CD14-positive monocyte (primary cell): ENCODE measurements at regions not wholly inside any gene's neighbourhood (a gene's known extent, or its start where the extent isn't known, plus 50 kb on each side); places are given as distances from the start of the nearest gene placed in this dataset.

Source experiments
- DNase-seq, 3 donors: peaks; one replicate each; pipeline ENCODE4 v3.0.0-alpha.2; 2011 to 2022
- H2AFZ ChIP-seq: 2 replicates; pipeline ENCODE4 v1.6.0; 2012; ENCODE audit warnings: mild to moderate bottlenecking, low read depth, low read length, inconsistent platforms; ENCODE audit not compliant: insufficient read depth, poor library complexity, severe bottlenecking
- H3K27ac ChIP-seq, 2 donors: 1 replicate in 1 of 2; 2 replicates in 1 of 2; pipeline ENCODE4 v1.5.1; 2012 to 2013; ENCODE audit warnings: low read length in 2 of 2, control low read depth in 1 of 2, inconsistent platforms in 1 of 2, low read depth in 1 of 2, mild to moderate bottlenecking in 1 of 2
- H3K27me3 ChIP-seq, 2 donors: one replicate each; pipeline versions ENCODE4 v1.6.0 to v1.6.1; 2011 to 2013; ENCODE audit warnings: low read length in 2 of 2; ENCODE audit not compliant: control insufficient read depth in 2 of 2, insufficient read depth in 2 of 2
- H3K36me3 ChIP-seq, 2 donors: replicated peaks in 1 of 2; 1 replicate in 1 of 2; 2 replicates in 1 of 2; pipeline versions ENCODE4 v1.5.1 to v1.6.1; 2012 to 2013; ENCODE audit warnings: low read length in 2 of 2, control low read depth in 1 of 2, inconsistent platforms in 1 of 2, mild to moderate bottlenecking in 1 of 2; ENCODE audit not compliant: insufficient read depth in 2 of 2, control insufficient read depth in 1 of 2
- H3K4me1 ChIP-seq, 2 donors: 1 replicate in 1 of 2; 2 replicates in 1 of 2; pipeline versions ENCODE4 v1.5.1 to v1.6.1; 2012 to 2013; ENCODE audit warnings: low read length in 2 of 2, control low read depth in 1 of 2, inconsistent platforms in 1 of 2, mild to moderate bottlenecking in 1 of 2, moderate library complexity in 1 of 2; ENCODE audit not compliant: insufficient read depth in 2 of 2, control insufficient read depth in 1 of 2
- H3K4me2 ChIP-seq: replicated peaks from 2 replicates; pipeline ENCODE3; 2012; ENCODE audit warnings: low read length, moderate library complexity, mild to moderate bottlenecking; ENCODE audit not compliant: poor library complexity, severe bottlenecking; ENCODE audit errors: extremely low read depth
- H3K4me3 ChIP-seq, 3 experiments: fragments of 200-600 bp in 1 of 3; sonication (generic) in 1 of 3; replicated peaks in 1 of 3; 1 replicate in 2 of 3; 2 replicates in 1 of 3; pipeline ENCODE4 v1.5.1; 2011 to 2013; ENCODE audit warnings: low read length in 3 of 3, mild to moderate bottlenecking in 3 of 3, control low read depth in 2 of 3, low read depth in 2 of 3, inconsistent platforms in 1 of 3, moderate library complexity in 1 of 3
- H3K79me2 ChIP-seq: 2 replicates; pipeline ENCODE4 v1.6.0; 2012; ENCODE audit warnings: mild to moderate bottlenecking, control low read depth, inconsistent platforms, low read length, moderate library complexity; ENCODE audit not compliant: insufficient read depth
- H3K9ac ChIP-seq: 2 replicates; pipeline ENCODE4 v1.6.0; 2017; ENCODE audit warnings: low read length, mild to moderate bottlenecking; ENCODE audit not compliant: insufficient read depth, poor library complexity, severe bottlenecking
- H3K9me3 ChIP-seq, 2 donors: replicated peaks in 1 of 2; 1 replicate in 1 of 2; 2 replicates in 1 of 2; pipeline versions ENCODE4 v1.5.1 to v1.6.1; 2012 to 2013; ENCODE audit warnings: low read length in 2 of 2, control low read depth in 1 of 2; ENCODE audit not compliant: control insufficient read depth in 1 of 2, insufficient read depth in 1 of 2
- H4K20me1 ChIP-seq: 2 replicates; pipeline ENCODE4 v1.6.0; 2012; ENCODE audit warnings: mild to moderate bottlenecking, low read length, control low read depth, moderate library complexity; ENCODE audit not compliant: insufficient read depth
- H3K27ac Mint-ChIP-seq, 7 donors: one replicate each; pipeline ENCODE4 v1.8.0; 2020; ENCODE audit warnings: mild to moderate bottlenecking in 7 of 7, mixed read lengths in 7 of 7, moderate library complexity in 6 of 7, inconsistent platforms in 2 of 7
- H3K27me3 Mint-ChIP-seq, 3 donors: one replicate each; pipeline ENCODE4 v1.8.0; 2021 to 2022; ENCODE audit warnings: low read depth in 3 of 3, mild to moderate bottlenecking in 3 of 3, mixed read lengths in 3 of 3, moderate library complexity in 3 of 3, inconsistent platforms in 1 of 3
- H3K36me3 Mint-ChIP-seq, 2 donors: one replicate each; pipeline ENCODE4 v1.8.0; 2020; ENCODE audit warnings: mixed read lengths in 2 of 2, inconsistent platforms in 1 of 2, mild to moderate bottlenecking in 1 of 2
- H3K4me1 Mint-ChIP-seq: one replicate; pipeline ENCODE4 v1.8.0; 2020; ENCODE audit warnings: mild to moderate bottlenecking, mixed read lengths
- H3K4me3 Mint-ChIP-seq, 2 donors: one replicate each; pipeline ENCODE4 v1.8.0; 2020; ENCODE audit warnings: mild to moderate bottlenecking in 2 of 2, mixed read lengths in 2 of 2, moderate library complexity in 1 of 2
- H3K9me3 Mint-ChIP-seq, 7 donors: one replicate each; pipeline ENCODE4 v1.8.0; 2020 to 2022; ENCODE audit warnings: mixed read lengths in 7 of 7, mild to moderate bottlenecking in 6 of 7, moderate library complexity in 6 of 7, inconsistent platforms in 2 of 7
- WGBS: methylation state at CpG from one replicate; pipeline ENCODE4 v1.1.5; 2013; ENCODE audit warnings: missing lambda C conversion rate; ENCODE audit not compliant: insufficient coverage; 5-methylcytosine and 5-hydroxymethylcytosine counted together
- intact Hi-C, 2 donors: fragments of 100-400 bp; cut with micrococcal nuclease; formaldehyde crosslinking; loops; one replicate each; pipeline versions ENCODE4 v1.15.0 to v1.15.1; 2023
- TF ChIP-seq, protein P1 (sequence below): fragments of 200-600 bp; IDR thresholded peaks from one replicate; pipeline ENCODE4 v1.8.0; 2022; ENCODE audit warnings: antibody characterized with exemption, mild to moderate bottlenecking

- no peak overlapping the region for H3K4me2 ChIP-seq
- Mint-ChIP-seq H3K4me3 (no peak overlapping the region), H3K27ac (no peak overlapping the region), H3K27me3 (peaks cover 0 to 9% (median 8%) of the 10 kb centered on the region in 3 donors), H3K4me1 (no peaks in the 10 kb centered on the region), H3K36me3 (no peaks in the 10 kb centered on the region), H3K9me3 (peaks cover 0 to 7% (median 0%) of the 10 kb centered on the region in 7 donors)
- no peak overlapping the region for H3K4me3 ChIP-seq
- H3K36me3 ChIP-seq, result no peaks in the 10 kb centered on the region
- intact Hi-C loops, result no loop called here
- H3K9me3 ChIP-seq, result no peaks in the 10 kb centered on the region
- no peak overlapping the region for H3K27ac ChIP-seq
- TF ChIP-seq, protein P1, sequence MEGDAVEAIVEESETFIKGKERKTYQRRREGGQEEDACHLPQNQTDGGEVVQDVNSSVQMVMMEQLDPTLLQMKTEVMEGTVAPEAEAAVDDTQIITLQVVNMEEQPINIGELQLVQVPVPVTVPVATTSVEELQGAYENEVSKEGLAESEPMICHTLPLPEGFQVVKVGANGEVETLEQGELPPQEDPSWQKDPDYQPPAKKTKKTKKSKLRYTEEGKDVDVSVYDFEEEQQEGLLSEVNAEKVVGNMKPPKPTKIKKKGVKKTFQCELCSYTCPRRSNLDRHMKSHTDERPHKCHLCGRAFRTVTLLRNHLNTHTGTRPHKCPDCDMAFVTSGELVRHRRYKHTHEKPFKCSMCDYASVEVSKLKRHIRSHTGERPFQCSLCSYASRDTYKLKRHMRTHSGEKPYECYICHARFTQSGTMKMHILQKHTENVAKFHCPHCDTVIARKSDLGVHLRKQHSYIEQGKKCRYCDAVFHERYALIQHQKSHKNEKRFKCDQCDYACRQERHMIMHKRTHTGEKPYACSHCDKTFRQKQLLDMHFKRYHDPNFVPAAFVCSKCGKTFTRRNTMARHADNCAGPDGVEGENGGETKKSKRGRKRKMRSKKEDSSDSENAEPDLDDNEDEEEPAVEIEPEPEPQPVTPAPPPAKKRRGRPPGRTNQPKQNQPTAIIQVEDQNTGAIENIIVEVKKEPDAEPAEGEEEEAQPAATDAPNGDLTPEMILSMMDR, result no peak
- WGBS, result 91% methylated on average over 5 of the region's 5 CpGs
- no peak overlapping the region for H3K9ac ChIP-seq
- no peaks in the 10 kb centered on the region for H4K20me1 ChIP-seq
- H2AFZ ChIP-seq, result no peak overlapping the region
- H3K79me2 ChIP-seq, result no peaks in the 10 kb centered on the region
- DNase-seq, result no peak
- no peaks in the 10 kb centered on the region for H3K4me1 ChIP-seq
- H3K27me3 ChIP-seq, result no peaks in the 10 kb centered on the region
These were observed 721.9 kb downstream of the PTPRU start for GRCh38 chr1:29958271-29958670.

DNA sequence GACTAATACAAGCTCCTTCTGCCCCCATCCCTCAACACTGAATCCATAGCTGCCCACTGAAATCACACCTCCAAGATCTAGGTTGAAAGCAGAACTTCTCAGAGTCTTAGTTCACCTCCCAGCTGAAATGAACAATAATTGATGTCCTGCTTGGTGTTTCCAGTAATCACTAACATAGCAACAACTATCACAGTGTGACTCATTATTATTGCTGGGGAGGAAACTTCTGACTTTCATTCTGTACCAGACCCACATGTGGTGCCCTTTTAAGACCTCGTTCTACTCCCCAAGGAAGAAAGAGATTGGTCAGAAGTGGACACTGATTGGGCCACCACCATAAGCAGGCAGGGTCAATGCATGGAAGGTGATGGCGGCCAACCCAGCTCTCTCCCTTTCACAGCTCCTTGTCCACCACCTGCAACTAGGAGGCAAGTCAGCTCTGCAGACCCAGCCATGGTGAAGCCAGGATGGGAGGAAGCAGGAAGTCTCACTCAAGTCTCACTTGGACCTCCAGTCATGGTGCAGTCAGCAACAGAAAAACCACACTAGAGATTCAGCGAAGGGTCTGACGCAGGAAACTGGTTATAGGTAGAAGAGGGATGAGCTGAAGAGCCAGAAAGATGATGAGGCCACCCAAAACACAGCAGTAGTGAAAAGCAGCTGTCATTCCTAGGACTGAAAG, 720.2 kb downstream of the PTPRU start:
- H3K36me3 Mint-ChIP-seq, result no peaks in the 10 kb centered on the region
- Histone ChIP-seq H3K9me3 (no peaks in the 10 kb centered on the region), H3K27me3 (no peaks in the 10 kb centered on the region), H4K20me1 (no peaks in the 10 kb centered on the region), H3K27ac (no peak overlapping the region), H3K4me1 (no peaks in the 10 kb centered on the region), H2AFZ (no peak overlapping the region), H3K4me2 (no peak overlapping the region), H3K79me2 (no peaks in the 10 kb centered on the region), H3K36me3 (no peaks in the 10 kb centered on the region), H3K4me3 (no peak overlapping the region), H3K9ac (no peak overlapping the region)
- no peak overlapping the region for H3K4me3 Mint-ChIP-seq
- H3K27ac Mint-ChIP-seq, result no peak overlapping the region
- no peak for DNase-seq
- peaks cover 0 to 10% (median 0%) of the 10 kb centered on the region in 7 donors for H3K9me3 Mint-ChIP-seq
- 92% methylated on average over 2 of the region's 4 CpGs for WGBS
- TF ChIP-seq, protein P1, result no peak
- H3K4me1 Mint-ChIP-seq, result no peaks in the 10 kb centered on the region
- intact Hi-C loops, result no loop called here
- peaks cover 2 to 6% (median 4%) of the 10 kb centered on the region in 3 donors for H3K27me3 Mint-ChIP-seq
